Ovary (tissue), 3 donors: ENCODE measurements at regions not wholly inside any gene's neighbourhood (a gene's known extent, or its start where the extent isn't known, plus 50 kb on each side); places are given as distances from the start of the nearest gene placed in this dataset.

ENCODE experiments used
- CTCF ChIP-seq, 3 donors: fragments of 450-650 bp in 2 of 3; fragments of 200-600 bp in 1 of 3; IDR thresholded peaks; one replicate each; pipeline versions ENCODE4 v1.5.1 to v1.8.0; 2016 to 2022; ENCODE audit warnings: antibody characterized with exemption in 3 of 3, mild to moderate bottlenecking in 1 of 3
- EP300 ChIP-seq: sonication (generic); formaldehyde crosslinking; IDR thresholded peaks from one replicate; pipeline ENCODE4 v1.6.1; 2017; ENCODE audit warnings: antibody characterized with exemption
- POLR2A ChIP-seq: fragments of 450-650 bp; IDR thresholded peaks from one replicate; pipeline ENCODE4 v1.6.1; 2017; ENCODE audit warnings: antibody characterized with exemption, mild to moderate bottlenecking, moderate library complexity
- donor health status: DM: no; HTN: no; CAD: no.

GRCh38 chr20:57927376-57927775 is 217.6 kb upstream of the PMEPA1 start:
- TF ChIP-seq CTCF (IDR thresholded peaks at IDR 0.05) (no peak), POLR2A (no peak), EP300 (no peak)
